Activated T-cell treated with anti-CD3 and anti-CD28 coated beads for 4 hours (primary cell): ENCODE measurements at regions not wholly inside any gene's neighbourhood (a gene's known extent, or its start where the extent isn't known, plus 50 kb on each side); places are given as distances from the start of the nearest gene placed in this dataset.

Source experiments
- DNase-seq: peaks from one replicate; pipeline ENCODE4 v3.0.0-alpha.2; 2020

GRCh38 chr3:117695871-117696645 is 986.5 kb downstream of the TUSC7 start:
- DNase-seq = no peak

- no peak for DNase-seq
Measured at GRCh38 chr3:117696851-117697407, 987.4 kb downstream of the TUSC7 start.

GRCh38 chr3:117699058-117699457 is 989.5 kb downstream of the TUSC7 start:
- DNase-seq = no peak

- no peak for DNase-seq
Measured at GRCh38 chr3:117700573-117701360, 991.2 kb downstream of the TUSC7 start.

GRCh38 chr3:117705011-117705410 is 995.4 kb downstream of the TUSC7 start:
- DNase-seq = no peak

- no peak for DNase-seq
Measured at GRCh38 chr3:117706037-117706436, 996.5 kb downstream of the TUSC7 start.

GRCh38 chr3:117706756-117707155 is 997.2 kb downstream of the TUSC7 start:
- DNase-seq = no peak

- DNase-seq = no peak
Measured at GRCh38 chr3:117708601-117709000, 999.0 kb downstream of the TUSC7 start.

- DNase-seq = no peak
Measured at GRCh38 chr3:117709108-117709507, 999.5 kb downstream of the TUSC7 start.

GRCh38 chr3:117710501-117710900 is 1000.9 kb downstream of the TUSC7 start:
- no peak for DNase-seq

GRCh38 chr3:117719316-117719926 is 1009.8 kb downstream of the TUSC7 start:
- no peak for DNase-seq

- DNase-seq = no peak
Measured at GRCh38 chr3:117721866-117722265, 1012.3 kb downstream of the TUSC7 start.

- no peak for DNase-seq
Measured at GRCh38 chr3:117722856-117723255, 1013.3 kb downstream of the TUSC7 start.

- DNase-seq = no peak
Measured at GRCh38 chr3:117723825-117724224, 1014.2 kb downstream of the TUSC7 start.

- DNase-seq = no peak
Measured at GRCh38 chr3:117725314-117725713, 1015.7 kb downstream of the TUSC7 start.

GRCh38 chr3:117726776-117727175 is 1017.2 kb downstream of the TUSC7 start:
- DNase-seq = no peak

- DNase-seq = no peak
Measured at GRCh38 chr3:117728226-117728625, 1018.6 kb downstream of the TUSC7 start.

- DNase-seq = no peak
Measured at GRCh38 chr3:117734496-117734895, 1024.9 kb downstream of the TUSC7 start.

- DNase-seq = no peak
Measured at GRCh38 chr3:117735481-117736101, 1026.0 kb downstream of the TUSC7 start.

GRCh38 chr3:117736846-117737245 is 1027.3 kb downstream of the TUSC7 start:
- no peak for DNase-seq

- DNase-seq = no peak
Measured at GRCh38 chr3:117743993-117744392, 1034.4 kb downstream of the TUSC7 start.

GRCh38 chr3:117744935-117745334 is 1035.4 kb downstream of the TUSC7 start:
- DNase-seq = no peak

GRCh38 chr3:117745516-117745915 is 1035.9 kb downstream of the TUSC7 start:
- DNase-seq = no peak
